ENCODE measurements at regions not wholly inside any gene's neighbourhood (a gene's known extent, or its start where the extent isn't known, plus 50 kb on each side); places are given as distances from the start of the nearest gene placed in this dataset.

GRCh38 chr5:143730112-143730801 is 81.7 kb upstream of the HMHB1 start:
- DNase-seq (ENCODE audit: low spot score): no peak

GRCh38 chr5:143729334-143729946 is 82.5 kb upstream of the HMHB1 start:
- no peak for DNase-seq (ENCODE audit: low spot score)

- no peak for DNase-seq (ENCODE audit: low spot score)
Measured at GRCh38 chr5:143723159-143723558, 88.8 kb upstream of the HMHB1 start.

GRCh38 chr5:143721925-143722324 is 90.0 kb upstream of the HMHB1 start:
- DNase-seq (ENCODE audit: low spot score): no peak

GRCh38 chr5:143720689-143721088 is 91.3 kb upstream of the HMHB1 start:
- DNase-seq (ENCODE audit: low spot score): no peak

GRCh38 chr5:143717400-143717799 is 94.6 kb upstream of the HMHB1 start:
- DNase-seq (ENCODE audit: low spot score): no peak

GRCh38 chr5:143716881-143717280 is 95.1 kb upstream of the HMHB1 start:
- no peak for DNase-seq (ENCODE audit: low spot score)

- no peak for DNase-seq (ENCODE audit: low spot score)
Measured at GRCh38 chr5:143715616-143716015, 96.3 kb upstream of the HMHB1 start.

- peak; percentile 21 for DNase-seq (ENCODE audit: low spot score)
Measured at GRCh38 chr5:143714629-143715028, 97.3 kb upstream of the HMHB1 start.

- no peak for DNase-seq (ENCODE audit: low spot score)
Measured at GRCh38 chr5:143713047-143714003, 98.6 kb upstream of the HMHB1 start.

- DNase-seq (ENCODE audit: low spot score): no peak
Measured at GRCh38 chr5:143708672-143709071, 103.3 kb upstream of the HMHB1 start.

- no peak for DNase-seq (ENCODE audit: low spot score)
Measured at GRCh38 chr5:143707806-143708205, 104.2 kb upstream of the HMHB1 start.

- DNase-seq (ENCODE audit: low spot score): no peak
Measured at GRCh38 chr5:143705381-143705780, 106.6 kb upstream of the HMHB1 start.

- no peak for DNase-seq (ENCODE audit: low spot score)
Measured at GRCh38 chr5:143703659-143704058, 108.3 kb upstream of the HMHB1 start.

- DNase-seq (ENCODE audit: low spot score): no peak
Measured at GRCh38 chr5:143701493-143701892, 110.5 kb upstream of the HMHB1 start.

- no peak for DNase-seq (ENCODE audit: low spot score)
Measured at GRCh38 chr5:143700994-143701393, 111.0 kb upstream of the HMHB1 start.

GRCh38 chr5:143699121-143699520 is 112.8 kb upstream of the HMHB1 start:
- DNase-seq (ENCODE audit: low spot score): no peak

GRCh38 chr5:143698574-143698973 is 113.4 kb upstream of the HMHB1 start:
- DNase-seq (ENCODE audit: low spot score): no peak

GRCh38 chr5:143696921-143697320 is 115.0 kb upstream of the HMHB1 start:
- DNase-seq (ENCODE audit: low spot score): no peak

- DNase-seq (ENCODE audit: low spot score): no peak
Measured at GRCh38 chr5:143695941-143696340, 116.0 kb upstream of the HMHB1 start.

GRCh38 chr5:143695244-143695864 is 116.6 kb upstream of the HMHB1 start:
- no peak for DNase-seq (ENCODE audit: low spot score)

GRCh38 chr5:143694357-143694756 is 117.6 kb upstream of the HMHB1 start:
- DNase-seq (ENCODE audit: low spot score): no peak
